ENCODE measurements at regions not wholly inside any gene's neighbourhood (a gene's known extent, or its start where the extent isn't known, plus 50 kb on each side); places are given as distances from the start of the nearest gene placed in this dataset.

- H3K9me3 ChIP-seq (ENCODE audit: low read length), result no peaks in the 10 kb centered on the region
- no peaks in the 10 kb centered on the region for H3K79me2 ChIP-seq (ENCODE audit: insufficient read depth, low read length)
- FAIRE-seq (no peak), DNase-seq (ENCODE audit: low spot score) (no peak), ATAC-seq (no peak)
- no peaks in the 10 kb centered on the region for H3K36me3 ChIP-seq (replicated peaks in 1 of 2; ENCODE audit: control insufficient read depth in 1 of 2, insufficient read depth in 2 of 2, low read length in 2 of 2)
- H3K4me3 ChIP-seq (replicated peaks in 1 of 3; ENCODE audit: insufficient read depth in 1 of 3, low read depth in 2 of 3, low read length in 3 of 3), result no peak overlapping the region
- H3K27me3 ChIP-seq (ENCODE audit: control insufficient read depth in 1 of 2, insufficient read depth in 2 of 2, low read length in 2 of 2), result peaks cover 7 to 52% of the 10 kb centered on the region in 2 experiments; a peak in 4 of 5 replicates
- no peak overlapping the region for H3K4me2 ChIP-seq (ENCODE audit: low read depth, low read length)
- 11% methylated on average over 6 of the region's 6 CpGs for whole genome bisulfite sequencing (ENCODE audit: low lambda C conversion rate)
- POLR2A ChIA-PET, result no interaction called here
- intact Hi-C loops (cut with micrococcal nuclease; ENCODE audit: unreplicated experiment), result no loop called here
- no peak overlapping the region for H3K9ac ChIP-seq (ENCODE audit: insufficient read depth, low read depth, low read length)
- no peak overlapping the region for H3K27ac ChIP-seq (ENCODE audit: extremely low read length, insufficient read depth, low read length)
- TF ChIP-seq STAT5B (CRISPR knock-in tag; IDR thresholded peaks at IDR 0.05), result no peak
- no peak for TF ChIP-seq ZNF460 (CRISPR knock-in tag; IDR thresholded peaks at IDR 0.05; ENCODE audit: borderline replicate concordance)
- TF ChIP-seq HIVEP1 (CRISPR knock-in tag; IDR thresholded peaks at IDR 0.05), result no peak
- no peak for TF ChIP-seq ZNF343 (CRISPR knock-in tag; IDR thresholded peaks at IDR 0.05)
- TF ChIP-seq CSRNP1 (CRISPR knock-in tag; IDR thresholded peaks at IDR 0.05), result no peak
- no peak for TF ChIP-seq NFE2L2 (IDR thresholded peaks at IDR 0.05; ENCODE audit: low read length)
- TF ChIP-seq ZNF616 (CRISPR knock-in tag; IDR thresholded peaks at IDR 0.05; ENCODE audit: low read depth), result no peak
- no peak for TF ChIP-seq ZNF512B (CRISPR knock-in tag; IDR thresholded peaks at IDR 0.05; ENCODE audit: borderline replicate concordance)
- no peak for TF ChIP-seq ELK4 (CRISPR knock-in tag; IDR thresholded peaks at IDR 0.05; ENCODE audit: borderline replicate concordance)
- TF ChIP-seq FOXO4 (CRISPR knock-in tag; conservative IDR thresholded peaks at IDR 0.05), result no peak
- in situ Hi-C loops (cut with HindIII; ENCODE audit: extremely low pct_ligation_motif_present, low pct_unique_long_range_greater_than_20kb), result loop anchor here (10.0 kb wide), 1 partner anchor 559 kb away; no protein-coding TSS in a partner anchor
- H3K4me1 ChIP-seq (ENCODE audit: insufficient read depth, low read length), result no peaks in the 10 kb centered on the region
- H2AFZ ChIP-seq (ENCODE audit: low read length), result no peak overlapping the region
- CTCF ChIA-PET (ENCODE audit: low intra/inter-chr PET ratio, low total read pairs), result no interaction called here
- BruUV-seq (replicated peaks), result no TSS peak
- no peaks in the 10 kb centered on the region for H4K20me1 ChIP-seq (ENCODE audit: insufficient read depth, low read length)
These were observed 103.1 kb upstream of the CDH5 start for GRCh38 chr16:66263168-66263972.
